K562 (cell line): ENCODE measurements at regions not wholly inside any gene's neighbourhood (a gene's known extent, or its start where the extent isn't known, plus 50 kb on each side); places are given as distances from the start of the nearest gene placed in this dataset.

Experiments
- ATAC-seq: fragments of 200-7000 bp; cut with Tn5 transposase; 3 replicates; pipeline ENCODE4 v1.9.1; 2020; ENCODE audit warnings: moderate library complexity
- BruUV-seq: library from RNA; stranded (reverse); fragments of 400-500 nt; replicated peaks from 2 replicates; lab custom pipeline; 2021; lab: Mats Ljungman, UMichigan
- CTCF ChIA-PET: fragments of 300-600 bp; formaldehyde crosslinking; extraction: SDS; loops from one replicate; lab custom pipeline; 2021; ENCODE audit warnings: low intra/inter-chr PET ratio; lab: Yijun Ruan, JAX
- POLR2A ChIA-PET: fragments of 300-600, 350-650 bp; sonication (Branson Sonifier 250); formaldehyde crosslinking; extraction: SDS; loops from one replicate; lab custom pipeline; 2021; ENCODE audit warnings: antibody characterized with exemption, inconsistent platforms; lab: Yijun Ruan, JAX
- DNase-seq, 4 experiments: peaks; one replicate each; pipeline versions ENCODE4 v3.0.0 to v3.0.0-alpha.2; 2011 to 2018; ENCODE audit warnings: low spot score in 3 of 4, mixed read lengths in 3 of 4; ENCODE audit errors: extremely low read depth in 1 of 4
- FAIRE-seq: peaks from 2 replicates; lab custom pipeline; 2011; peaks lifted over from hg19 to GRCh38; lab: Jason Lieb, UNC
- H2AFZ ChIP-seq: 2 replicates; pipeline ENCODE4 v1.6.0; 2011; ENCODE audit warnings: low read depth, low read length, control low read depth, inconsistent platforms
- H3K27ac ChIP-seq: fragments of 200-600 bp; 3 replicates; pipeline ENCODE4 v1.8.0; 2011; ENCODE audit warnings: low read depth, mild to moderate bottlenecking, control low read depth, inconsistent platforms, low read length, moderate library complexity, mixed read lengths; ENCODE audit errors: extremely low read depth
- H3K27me3 ChIP-seq, 2 experiments: fragments of 300-600 bp in 1 of 2; 2 replicates in 1 of 2; 3 replicates in 1 of 2; pipeline versions ENCODE4 v1.6.0 to v1.8.0; 2011; ENCODE audit warnings: inconsistent platforms in 2 of 2, low read length in 2 of 2, mild to moderate bottlenecking in 1 of 2, mixed read lengths in 1 of 2, moderate library complexity in 1 of 2; ENCODE audit not compliant: control insufficient read depth in 2 of 2, insufficient read depth in 2 of 2
- H3K36me3 ChIP-seq: fragments of 300-600 bp; 3 replicates; pipeline ENCODE4 v1.8.0; 2011; ENCODE audit warnings: mild to moderate bottlenecking, low read length, inconsistent platforms; ENCODE audit not compliant: control insufficient read depth, insufficient read depth
- H3K4me1 ChIP-seq, 2 experiments: fragments of 200-600 bp in 1 of 2; replicated peaks in 1 of 2; 2 replicates in 1 of 2; 3 replicates in 1 of 2; pipeline versions ENCODE4 v1.5.1 to v1.8.0; 2011; ENCODE audit warnings: inconsistent platforms in 2 of 2, low read length in 2 of 2, mild to moderate bottlenecking in 1 of 2, mixed read lengths in 1 of 2, moderate library complexity in 1 of 2; ENCODE audit not compliant: control insufficient read depth in 2 of 2, insufficient read depth in 2 of 2
- H3K4me2 ChIP-seq: 2 replicates; pipeline ENCODE4 v1.6.1; 2011; ENCODE audit warnings: low read length, control low read depth, inconsistent platforms, mixed read lengths; ENCODE audit not compliant: insufficient read depth
- H3K4me3 ChIP-seq: fragments of 200-600 bp; sonication (generic), shearing (Covaris generic); 2 replicates; pipeline ENCODE4 v1.5.1; 2016; ENCODE audit warnings: control low read depth, inconsistent platforms
- H3K79me2 ChIP-seq: fragments of 200-600 bp; 3 replicates; pipeline ENCODE4 v1.8.0; 2011; ENCODE audit warnings: low read length, inconsistent platforms; ENCODE audit not compliant: control insufficient read depth, insufficient read depth
- H3K9ac ChIP-seq, 2 experiments: 2 replicates each; pipeline versions ENCODE4 v1.6.0 to v1.6.1; 2011; ENCODE audit warnings: low read depth in 2 of 2, low read length in 2 of 2, control low read depth in 1 of 2, inconsistent platforms in 1 of 2, mild to moderate bottlenecking in 1 of 2, mixed read lengths in 1 of 2; ENCODE audit not compliant: insufficient read depth in 1 of 2
- H3K9me1 ChIP-seq: one replicate; pipeline ENCODE4 v1.6.0; 2011; ENCODE audit warnings: inconsistent platforms, mild to moderate bottlenecking, low read length, moderate library complexity; ENCODE audit not compliant: control insufficient read depth, insufficient read depth
- H3K9me3 ChIP-seq: replicated peaks from 2 replicates; pipeline ENCODE4 v1.5.1; 2011; ENCODE audit warnings: low read depth, low read length, inconsistent platforms; ENCODE audit not compliant: control insufficient read depth, insufficient read depth
- H4K20me1 ChIP-seq: replicated peaks from 2 replicates; pipeline ENCODE4 v1.6.1; 2011; ENCODE audit warnings: low read length, inconsistent platforms, mixed read lengths; ENCODE audit not compliant: control insufficient read depth, insufficient read depth
- SLC30A9 ChIP-seq: fragments of 250-450 bp; sonication (Bioruptor Pico); IDR thresholded peaks from 2 replicates; pipeline ENCODE4 v1.8.0; 2022; ENCODE audit warnings: mild to moderate bottlenecking, moderate library complexity
- SOX6 ChIP-seq: fragments of 450-650 bp; IDR thresholded peaks from 2 replicates; pipeline ENCODE4 v1.6.1; 2014; ENCODE audit warnings: mild to moderate bottlenecking
- SRSF9 ChIP-seq: fragments of 200-400 bp; formaldehyde crosslinking; IDR thresholded peaks from 2 replicates; pipeline ENCODE4 v1.6.1; 2017; ENCODE audit warnings: low read depth, low read length, borderline replicate concordance
- ZBTB8A ChIP-seq: fragments of 450-650 bp; IDR thresholded peaks from 2 replicates; pipeline ENCODE4 v1.6.1; 2018; ENCODE audit warnings: mild to moderate bottlenecking, moderate library complexity; ENCODE audit not compliant: partially characterized antibody
- ZNF184 ChIP-seq: sonication (generic); formaldehyde crosslinking; IDR thresholded peaks from 2 replicates; pipeline ENCODE4 v1.5.0; 2020; ENCODE audit warnings: missing genetic modification reagents
- ZNF589 ChIP-seq: fragments of 200-800 bp; sonication (Bioruptor generic); IDR thresholded peaks from 2 replicates; pipeline ENCODE4 v1.6.1; 2016; ENCODE audit warnings: low read depth, missing genetic modification characterization, missing compliant biosample characterization
- WGBS: fragments of 100-300 bp; shearing (Covaris generic); methylation state at CpG from one replicate; pipeline ENCODE4 v1.1.6; 2016; ENCODE audit warnings: low coverage, mixed read lengths; ENCODE audit not compliant: insufficient coverage; ENCODE audit errors: missing lambda C conversion rate; 5-methylcytosine and 5-hydroxymethylcytosine counted together
- in situ Hi-C: fragments of 300-500 bp; cut with MboI; formaldehyde crosslinking; loops from 4 replicates; pipeline ENCODE4 v1.15.0; 2018; ENCODE audit warnings: inconsistent platforms, mixed read lengths
- intact Hi-C: fragments of 100-400 bp; cut with micrococcal nuclease; formaldehyde crosslinking; loops from 2 replicates; pipeline ENCODE4 v1.14.2; 2022
- TF ChIP-seq, protein P1 (sequence below): sonication (generic); formaldehyde crosslinking; IDR thresholded peaks from 2 replicates; pipeline ENCODE4 v1.8.1; 2023; ENCODE audit warnings: mild to moderate bottlenecking, missing genetic modification reagents, moderate library complexity

DNA sequence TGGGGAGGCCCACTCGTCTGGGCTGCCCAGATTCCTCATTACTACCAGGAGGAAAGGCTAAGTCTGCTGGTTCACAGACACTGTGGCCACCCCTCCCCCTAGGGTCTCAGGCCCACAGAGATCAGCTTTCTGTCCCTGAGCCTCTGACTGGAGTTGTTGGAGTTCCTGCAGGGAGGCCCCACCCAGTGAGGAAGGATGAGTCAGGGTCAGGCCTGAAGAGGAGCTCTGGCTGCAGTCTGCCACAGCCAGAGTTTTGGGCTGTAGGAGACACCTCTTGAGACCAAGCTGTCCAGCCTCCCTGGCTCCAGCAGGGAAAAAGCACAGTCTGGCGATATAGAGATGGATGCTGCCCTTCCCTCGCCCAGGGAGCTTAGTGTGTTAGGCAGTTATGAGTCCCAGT is 720.9 kb upstream of the SEMA6D start (continued):
- TF ChIP-seq SLC30A9 (CRISPR knock-in tag) = no peak

DNA sequence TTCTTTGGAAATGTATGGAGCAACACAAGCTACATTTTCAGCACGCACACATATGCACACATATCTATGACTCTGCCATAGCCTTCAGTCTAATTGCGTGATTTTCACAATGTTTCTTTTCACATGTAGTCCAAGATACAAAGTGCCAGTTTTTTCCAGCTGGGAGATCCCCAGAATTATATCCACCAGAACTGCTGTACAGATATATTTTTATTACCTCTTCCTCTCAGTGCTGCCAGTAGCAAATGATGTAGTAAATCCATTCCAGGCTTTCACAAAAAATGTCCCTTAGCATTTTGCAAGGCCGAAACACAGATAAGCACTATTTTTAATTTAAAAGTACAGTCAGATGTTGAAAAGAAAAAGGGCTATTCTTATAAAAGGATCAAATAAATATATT is 719.8 kb upstream of the SEMA6D start:
- Histone ChIP-seq H3K4me1 (no peaks in the 10 kb centered on the region), H2AFZ (no peak overlapping the region), H3K79me2 (no peaks in the 10 kb centered on the region), H3K9ac (no peak overlapping the region), H4K20me1 (no peaks in the 10 kb centered on the region), H3K36me3 (no peaks in the 10 kb centered on the region), H3K27ac (no peak overlapping the region), H3K27me3 (no peaks in the 10 kb centered on the region)
- intact Hi-C loops = no loop called here
- FAIRE-seq (no peak), ATAC-seq (no peak)
- CTCF ChIA-PET = no interaction called here
- in situ Hi-C loops = no loop called here
- WGBS = 3% methylated on average over 3 of the region's 3 CpGs
- POLR2A ChIA-PET = no interaction called here
- TF ChIP-seq ZNF184 (CRISPR knock-in tag) (no peak), SRSF9 (no peak), ZBTB8A (no peak), SOX6 (no peak), ZNF589 (CRISPR knock-in tag) (no peak)
- TF ChIP-seq, protein P1, sequence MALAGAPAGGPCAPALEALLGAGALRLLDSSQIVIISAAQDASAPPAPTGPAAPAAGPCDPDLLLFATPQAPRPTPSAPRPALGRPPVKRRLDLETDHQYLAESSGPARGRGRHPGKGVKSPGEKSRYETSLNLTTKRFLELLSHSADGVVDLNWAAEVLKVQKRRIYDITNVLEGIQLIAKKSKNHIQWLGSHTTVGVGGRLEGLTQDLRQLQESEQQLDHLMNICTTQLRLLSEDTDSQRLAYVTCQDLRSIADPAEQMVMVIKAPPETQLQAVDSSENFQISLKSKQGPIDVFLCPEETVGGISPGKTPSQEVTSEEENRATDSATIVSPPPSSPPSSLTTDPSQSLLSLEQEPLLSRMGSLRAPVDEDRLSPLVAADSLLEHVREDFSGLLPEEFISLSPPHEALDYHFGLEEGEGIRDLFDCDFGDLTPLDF = no peak
- TF ChIP-seq, all 486 proteins: peak for 0
- DNase-seq = no peak
- no TSS peak for BruUV-seq
- H3K9me1 ChIP-seq = no peaks in the 10 kb centered on the region
- no peak overlapping the region for H3K4me3 ChIP-seq
- no peaks in the 10 kb centered on the region for H3K9me3 ChIP-seq
- H3K4me2 ChIP-seq = no peak overlapping the region
